Ammon's horn (tissue), 1 donor: ENCODE measurements at regions not wholly inside any gene's neighbourhood (a gene's known extent, or its start where the extent isn't known, plus 50 kb on each side); places are given as distances from the start of the nearest gene placed in this dataset.
A peak's percentile ranks its signal among the peaks of the same experiment; 100 is the strongest.
"Not testable (repeated sequence)": the region's sequence is repeated elsewhere in the genome, so short reads cannot be mapped to it uniquely, and the experiment has no call there.

Source experiments
- DNase-seq: peaks from one replicate; pipeline ENCODE4 v3.0.0-alpha.2; 2016; ENCODE audit warnings: low spot score

GRCh38 chr5:50501491-50502228 lies 60.6 kb upstream of the EMB start:
- peak; percentile 5 for DNase-seq

- not testable (repeated sequence) for DNase-seq
Observed at GRCh38 chr5:50513028-50513457, 72.0 kb upstream of the EMB start.

GRCh38 chr5:50521060-50521459 lies 80.0 kb upstream of the EMB start:
- DNase-seq = not testable (repeated sequence)

- DNase-seq = not testable (repeated sequence)
Observed at GRCh38 chr5:50527514-50528060, 86.5 kb upstream of the EMB start.

- no peak for DNase-seq
Observed at GRCh38 chr5:50535393-50535792, 94.3 kb upstream of the EMB start.

- DNase-seq = not testable (repeated sequence)
Observed at GRCh38 chr5:50537534-50537933, 96.4 kb upstream of the EMB start.

GRCh38 chr5:50547303-50547702 lies 106.2 kb upstream of the EMB start:
- no peak for DNase-seq

- no peak for DNase-seq
Observed at GRCh38 chr5:50550267-50550666, 109.2 kb upstream of the EMB start.

GRCh38 chr5:50550993-50551392 lies 109.9 kb upstream of the EMB start:
- no peak for DNase-seq

GRCh38 chr5:50553560-50553984 lies 112.5 kb upstream of the EMB start:
- peak; percentile 15 for DNase-seq

GRCh38 chr5:50558640-50559039 lies 107.8 kb upstream of the PARP8 start:
- not testable (repeated sequence) for DNase-seq

GRCh38 chr5:50559955-50560354 lies 106.5 kb upstream of the PARP8 start:
- no peak for DNase-seq

- DNase-seq = no peak
Observed at GRCh38 chr5:50562694-50563093, 103.7 kb upstream of the PARP8 start.

- no peak for DNase-seq
Observed at GRCh38 chr5:50564079-50564478, 102.4 kb upstream of the PARP8 start.

GRCh38 chr5:50564558-50564957 lies 101.9 kb upstream of the PARP8 start:
- no peak for DNase-seq

- no peak for DNase-seq
Observed at GRCh38 chr5:50574121-50574520, 92.3 kb upstream of the PARP8 start.

- no peak for DNase-seq
Observed at GRCh38 chr5:50575740-50576139, 90.7 kb upstream of the PARP8 start.

GRCh38 chr5:50576265-50576664 lies 90.2 kb upstream of the PARP8 start:
- no peak for DNase-seq

- DNase-seq = no peak
Observed at GRCh38 chr5:50576686-50577256, 89.7 kb upstream of the PARP8 start.

GRCh38 chr5:50580506-50580905 lies 85.9 kb upstream of the PARP8 start:
- DNase-seq = no peak

- not testable (repeated sequence) for DNase-seq
Observed at GRCh38 chr5:50581845-50582244, 84.6 kb upstream of the PARP8 start.

GRCh38 chr5:50582699-50583098 lies 83.7 kb upstream of the PARP8 start:
- DNase-seq = no peak

GRCh38 chr5:50583621-50584020 lies 82.8 kb upstream of the PARP8 start:
- DNase-seq = no peak
